ENCODE measurements at regions not wholly inside any gene's neighbourhood (a gene's known extent, or its start where the extent isn't known, plus 50 kb on each side); places are given as distances from the start of the nearest gene placed in this dataset.

DNA sequence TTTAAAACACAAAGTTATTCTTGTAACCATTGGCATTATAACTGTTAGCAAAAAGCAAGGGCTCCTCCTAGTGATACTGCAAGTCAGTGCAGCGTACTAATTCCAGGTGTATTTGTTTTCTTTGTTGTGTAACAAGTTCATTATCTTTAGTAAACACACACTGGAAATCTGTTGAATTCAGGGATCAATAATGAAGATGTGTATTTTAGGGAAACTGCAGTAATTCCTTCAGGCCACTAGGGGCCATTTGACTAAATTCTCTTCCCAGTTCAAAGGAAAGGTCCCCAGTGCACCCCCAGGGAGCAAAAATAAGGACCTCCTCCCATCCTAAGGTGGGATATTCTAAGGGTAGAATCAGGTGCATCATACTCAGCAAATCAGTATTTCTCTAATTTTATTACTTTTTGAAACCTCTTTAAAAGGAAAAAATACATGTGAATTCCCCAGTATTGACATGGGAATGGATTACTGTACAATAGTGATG, 158.6 kb upstream of the LYZL1 start:
- no peak for DNase-seq

DNA sequence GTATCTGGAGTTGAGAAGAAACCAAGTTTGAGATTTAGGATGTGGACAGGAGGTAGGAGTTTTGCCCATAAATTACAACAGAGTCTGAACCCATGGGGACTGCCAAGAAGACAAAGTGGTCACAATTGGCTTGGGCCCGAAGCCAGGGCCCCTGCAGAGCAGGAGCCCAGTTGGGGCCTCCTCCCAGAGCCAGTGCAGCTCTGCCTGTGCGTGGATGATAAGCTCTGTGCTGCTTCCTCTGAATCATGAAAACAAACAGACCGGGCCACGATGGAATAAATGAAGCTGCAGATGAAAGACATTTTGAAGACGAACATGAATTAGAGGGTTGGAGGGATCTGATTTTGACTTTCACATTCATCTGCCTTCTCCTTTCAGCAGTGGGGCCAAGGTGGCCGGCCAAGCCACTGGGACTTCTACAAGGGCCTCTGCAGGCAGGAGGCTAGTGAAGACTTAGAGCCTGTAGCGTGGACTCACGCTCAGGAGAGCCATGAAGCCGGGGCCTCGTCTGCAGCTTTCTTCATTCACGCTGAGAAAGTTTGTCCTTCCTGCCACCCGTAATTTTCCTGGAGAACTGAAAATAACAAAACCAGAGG, 156.8 kb upstream of the LYZL1 start:
- DNase-seq: no peak

DNA sequence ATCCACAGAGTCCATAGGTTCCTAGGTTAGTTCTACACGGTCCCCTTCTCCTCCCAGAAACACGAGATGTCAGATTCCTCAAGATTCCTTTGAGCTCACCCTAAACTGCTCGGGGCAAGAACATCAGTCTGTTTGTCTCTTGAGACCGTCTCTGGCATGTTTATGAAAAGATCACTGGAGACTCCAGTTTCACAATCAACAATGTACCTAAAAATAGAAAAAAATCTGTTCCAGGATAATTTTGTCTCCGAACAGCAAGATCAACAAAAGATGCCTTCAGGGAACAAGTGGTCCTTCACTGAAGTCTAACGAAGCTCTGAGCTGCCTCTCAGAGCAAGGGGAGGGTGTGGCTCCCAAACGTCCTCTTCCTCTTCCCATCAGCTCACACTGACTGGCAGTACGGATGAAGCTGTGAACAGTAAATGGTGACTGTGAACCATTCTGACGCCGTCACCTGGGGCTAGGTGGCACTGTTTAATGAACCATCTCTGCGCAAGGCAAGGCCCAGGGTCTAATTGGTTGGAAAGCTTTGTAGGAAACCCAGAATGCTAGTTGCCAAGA, 156.2 kb upstream of the LYZL1 start:
- no peak for DNase-seq

DNA sequence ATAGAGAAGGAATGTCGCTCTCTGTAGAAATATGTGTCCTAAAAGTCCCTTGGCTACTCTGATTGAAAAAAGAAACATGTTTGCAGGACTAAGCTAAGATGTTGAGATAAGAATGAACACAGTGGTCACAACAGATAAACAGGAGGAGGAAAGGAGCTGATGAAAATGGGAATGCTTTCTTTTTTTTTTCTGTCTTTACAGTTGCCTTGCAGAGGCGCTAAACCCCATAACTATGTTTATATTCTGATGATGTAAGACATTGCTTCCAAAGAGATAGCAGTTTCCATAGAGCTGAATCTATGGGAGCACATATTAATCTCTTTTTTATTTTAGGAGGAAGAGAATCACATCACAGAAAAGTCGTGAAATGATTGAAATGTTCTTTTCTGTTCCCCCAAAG, 153.5 kb upstream of the LYZL1 start:
- no peak for DNase-seq

DNA sequence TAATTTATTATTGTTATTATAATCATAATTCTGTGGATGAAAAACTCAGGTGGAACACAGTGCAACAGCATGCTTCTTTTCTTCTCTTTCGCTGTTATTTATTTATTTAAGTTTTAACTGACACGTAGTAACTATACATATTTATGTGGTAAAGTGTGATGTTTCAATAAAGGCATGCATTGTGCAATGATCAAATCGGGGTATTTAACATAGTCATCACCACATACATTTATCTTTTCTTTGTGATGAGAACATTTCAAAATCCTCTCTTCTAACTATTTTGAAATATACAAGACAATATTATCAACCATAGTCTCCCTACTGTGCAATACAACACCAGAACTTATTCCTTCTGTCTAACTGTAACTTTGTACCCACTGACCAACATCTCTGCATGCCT, 152.5 kb upstream of the LYZL1 start:
- DNase-seq: no peak

DNA sequence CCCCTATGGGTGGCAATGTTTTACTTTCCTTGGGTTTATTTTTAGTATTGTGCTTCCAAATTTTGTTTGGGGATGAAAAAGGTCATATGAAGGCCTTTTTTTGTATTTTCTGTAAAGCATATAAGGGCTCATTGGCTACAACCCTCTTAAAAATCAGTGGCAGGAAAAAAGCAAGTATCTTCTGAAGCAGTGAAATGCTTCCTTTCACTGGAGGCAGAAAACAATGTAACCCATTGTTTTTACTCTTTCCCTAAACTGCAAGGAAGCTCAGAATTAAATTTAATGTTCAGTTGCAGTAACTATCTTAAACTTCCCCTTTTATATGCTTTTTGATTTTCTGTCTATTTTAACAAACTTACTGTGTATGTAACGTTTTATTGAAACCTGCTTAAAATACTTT, 148.7 kb upstream of the LYZL1 start:
- DNase-seq: no peak

DNA sequence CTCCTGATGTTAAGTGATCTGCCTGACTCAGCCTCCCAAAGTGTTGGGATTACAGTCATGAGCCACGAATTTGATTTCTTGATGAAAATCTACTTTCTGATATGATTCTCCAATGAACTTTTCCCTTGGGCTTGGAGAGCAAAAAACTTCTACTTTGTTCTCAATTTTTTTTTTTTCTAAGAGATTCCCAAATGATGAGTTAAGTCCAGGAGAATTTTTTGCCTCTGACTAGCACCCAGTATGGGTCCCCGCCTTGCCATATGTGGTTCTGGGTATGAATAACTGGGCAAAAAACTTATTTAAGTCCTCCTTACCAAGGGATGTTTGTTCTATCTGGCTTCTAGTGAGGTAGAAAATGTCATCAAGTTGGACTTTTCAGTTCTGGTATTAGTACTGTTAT, 147.9 kb upstream of the LYZL1 start:
- no peak for DNase-seq

DNA sequence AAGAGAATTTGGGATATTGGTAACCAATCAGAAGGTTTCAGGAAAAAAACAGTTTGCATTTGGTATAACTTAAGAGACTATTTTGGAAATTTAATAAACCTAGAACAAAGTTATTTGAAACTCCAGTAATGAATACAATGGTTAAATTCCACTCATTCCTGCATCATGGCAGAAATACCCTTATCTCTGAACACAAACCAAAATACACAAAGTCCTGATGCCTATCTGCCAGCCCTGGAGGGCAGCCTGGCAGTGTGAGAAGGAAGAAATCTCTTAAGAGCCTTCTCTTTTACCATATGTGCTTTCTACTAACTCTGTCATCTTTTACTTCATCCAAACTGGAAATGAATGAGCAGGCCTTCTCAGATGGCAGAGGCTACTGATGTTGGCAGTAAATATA, 147.1 kb upstream of the LYZL1 start:
- DNase-seq: no peak

DNA sequence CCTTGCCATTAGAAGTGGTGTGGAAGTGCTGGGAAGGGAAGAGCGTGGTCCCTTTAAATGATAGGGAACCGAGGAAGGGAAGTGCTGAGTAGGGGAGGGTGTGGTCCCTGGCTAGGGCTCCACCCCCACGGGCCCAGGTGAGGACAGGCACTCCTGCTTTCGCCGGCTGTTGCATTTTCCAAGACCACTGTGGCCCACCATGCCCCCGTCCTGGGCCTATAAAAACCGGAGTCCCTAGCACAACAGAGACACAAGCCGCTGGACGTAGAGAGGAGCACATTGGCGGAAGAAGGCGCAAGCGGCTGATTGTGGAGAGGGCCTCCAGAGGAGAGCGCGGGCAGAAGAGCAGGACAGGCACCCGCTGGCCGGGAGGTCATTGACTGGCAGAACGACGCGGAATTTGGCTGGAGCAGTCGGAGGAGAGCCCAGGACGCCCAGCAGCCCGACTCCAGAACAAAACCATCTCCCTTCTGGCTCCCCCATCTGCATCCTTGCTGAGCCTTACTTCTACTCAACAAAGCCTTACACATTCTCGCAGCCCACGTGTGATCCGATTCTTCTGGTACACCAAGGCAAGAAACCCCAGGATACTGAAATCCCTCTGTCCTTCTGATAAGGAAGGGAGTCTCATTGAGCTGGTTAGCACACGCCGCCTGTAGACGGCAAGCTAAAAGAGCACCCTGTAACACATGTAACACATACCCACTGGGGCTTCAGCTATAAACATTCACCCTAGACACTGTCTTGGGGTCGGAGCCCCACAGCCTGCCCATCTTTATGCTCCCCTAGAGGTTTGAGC, 146.2 kb upstream of the LYZL1 start:
- DNase-seq: no peak

DNA sequence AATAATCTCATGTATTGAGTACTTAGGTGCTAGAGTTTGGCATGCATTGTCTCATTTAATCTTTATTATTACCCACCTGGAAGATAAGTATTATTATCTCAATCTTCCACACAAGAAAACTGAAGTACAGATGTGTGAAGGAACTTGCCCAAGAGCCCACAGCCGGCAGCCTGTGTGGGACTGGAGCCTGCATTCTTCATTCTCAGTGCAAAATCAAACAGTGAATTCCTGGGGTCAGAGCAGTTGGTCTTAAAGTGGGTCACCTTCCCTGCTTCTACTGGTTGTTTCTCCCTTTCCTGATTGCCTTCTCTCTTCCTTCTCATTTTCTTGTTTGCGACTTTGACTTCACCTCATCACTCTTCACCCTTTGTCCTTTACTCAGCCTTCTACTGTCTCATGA, 144.7 kb upstream of the LYZL1 start:
- no peak for DNase-seq

DNA sequence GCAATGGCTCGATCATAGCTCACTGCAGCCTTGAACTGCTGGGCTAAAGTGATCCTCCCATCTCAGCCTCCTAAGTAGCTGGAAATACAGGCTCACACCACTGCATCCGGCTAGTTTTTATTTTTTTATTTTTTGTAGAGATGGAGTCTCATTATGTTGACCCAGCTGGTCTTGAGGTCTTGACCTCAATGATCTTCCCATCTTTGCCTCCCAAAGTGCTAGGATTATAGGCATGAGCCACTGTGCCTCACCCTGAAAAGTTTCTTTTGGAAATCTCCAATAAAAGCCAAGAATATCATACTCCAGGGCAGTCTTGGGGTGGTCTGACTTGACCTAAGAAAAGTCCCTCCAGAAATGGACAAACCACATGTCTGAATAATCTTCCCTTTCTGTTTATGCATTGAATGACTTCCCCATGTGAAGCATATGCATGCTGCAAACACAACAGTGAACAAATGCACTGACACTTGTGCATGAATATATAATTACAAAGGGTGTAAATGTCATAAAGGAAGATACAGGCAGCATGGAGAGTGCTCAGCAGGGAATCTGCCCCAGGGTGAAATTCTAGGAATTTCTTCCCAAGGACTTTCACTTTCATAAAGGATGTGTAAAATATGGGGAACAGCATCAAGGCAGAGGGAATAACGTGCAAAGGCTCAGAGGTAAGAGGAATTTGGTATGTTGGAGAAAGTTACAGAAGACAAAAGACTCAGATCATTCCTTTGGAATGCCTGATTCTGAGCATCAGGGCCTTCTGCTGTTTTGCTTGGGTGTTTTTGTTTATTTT, 142.4 kb upstream of the LYZL1 start:
- no peak for DNase-seq

DNA sequence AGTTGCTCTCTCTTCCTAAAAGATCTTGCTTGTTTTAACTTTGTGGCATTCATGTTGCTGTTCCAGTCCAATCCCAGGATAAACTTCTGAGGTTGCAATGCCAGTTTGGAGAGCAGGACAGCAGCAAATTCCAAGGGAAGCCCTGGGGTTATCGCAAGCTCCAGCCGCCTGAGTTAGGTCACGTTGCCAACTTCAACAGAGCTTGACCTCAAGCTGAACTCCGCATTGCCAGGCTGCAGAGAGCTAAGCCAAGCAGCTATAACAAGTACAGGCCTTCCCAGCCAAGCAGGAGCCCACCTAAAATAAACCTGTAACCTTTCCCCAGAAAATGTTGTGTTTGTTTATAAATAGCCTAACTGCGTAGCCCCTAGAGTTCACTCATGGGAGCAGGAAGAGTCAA, 138.9 kb upstream of the LYZL1 start:
- no peak for DNase-seq

DNA sequence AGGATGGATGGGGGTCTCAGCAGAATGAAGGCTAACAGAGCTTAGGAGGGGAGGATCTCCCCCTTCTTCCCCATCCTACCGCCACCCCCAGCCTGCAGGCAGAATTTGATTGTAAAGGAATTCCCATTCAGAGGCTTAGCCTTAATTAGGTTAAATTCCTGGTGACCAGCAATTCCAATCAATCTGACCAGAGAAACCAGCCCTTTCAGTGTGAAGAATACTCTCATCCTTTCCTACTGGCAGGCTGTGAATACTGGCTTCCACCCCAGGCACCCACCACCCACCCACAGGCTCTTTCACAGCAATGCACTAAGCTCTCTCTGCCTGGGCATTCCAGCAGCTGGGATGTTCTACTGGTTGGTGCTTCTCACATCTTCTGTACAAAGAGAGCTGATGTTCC, 137.9 kb upstream of the LYZL1 start:
- DNase-seq: no peak

DNA sequence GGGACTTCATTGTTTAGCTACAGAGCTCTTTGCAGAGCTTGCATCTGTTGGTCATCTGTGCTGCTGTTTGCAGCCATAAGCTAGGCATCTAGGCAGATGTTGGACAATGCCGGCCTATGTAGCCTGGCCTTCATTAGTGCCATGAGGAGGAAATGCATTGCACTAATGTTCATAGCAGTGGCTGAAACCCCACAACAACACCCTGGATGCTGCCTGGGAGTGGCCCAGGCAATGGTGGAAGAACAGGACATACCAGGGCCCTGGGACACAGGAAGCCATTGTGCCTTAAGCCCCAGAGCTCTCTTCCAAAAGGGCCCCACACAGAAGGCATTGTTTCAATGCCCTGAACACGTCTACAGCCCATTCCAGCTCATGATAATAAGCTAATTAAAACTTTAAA, 131.5 kb upstream of the LYZL1 start:
- no peak for DNase-seq

DNA sequence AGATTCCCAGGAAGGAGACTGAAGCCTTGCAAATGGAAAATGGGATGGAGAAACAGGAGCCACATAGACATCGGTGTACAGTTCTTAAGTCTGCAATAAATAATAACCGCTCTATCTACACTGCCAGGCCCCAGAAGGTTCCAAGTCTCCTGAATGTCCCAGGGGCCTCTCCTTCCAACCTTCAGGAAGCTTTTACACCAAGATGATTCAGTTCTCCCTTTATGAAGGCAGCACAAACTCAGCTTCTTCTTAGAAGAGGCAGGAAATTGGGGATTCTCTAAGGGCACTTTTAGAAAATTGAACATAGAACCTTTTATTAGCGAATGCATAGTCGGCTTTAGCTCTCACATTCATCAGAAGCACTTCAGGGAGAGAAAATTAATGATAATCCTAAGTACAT, 130.8 kb upstream of the LYZL1 start:
- no peak for DNase-seq

DNA sequence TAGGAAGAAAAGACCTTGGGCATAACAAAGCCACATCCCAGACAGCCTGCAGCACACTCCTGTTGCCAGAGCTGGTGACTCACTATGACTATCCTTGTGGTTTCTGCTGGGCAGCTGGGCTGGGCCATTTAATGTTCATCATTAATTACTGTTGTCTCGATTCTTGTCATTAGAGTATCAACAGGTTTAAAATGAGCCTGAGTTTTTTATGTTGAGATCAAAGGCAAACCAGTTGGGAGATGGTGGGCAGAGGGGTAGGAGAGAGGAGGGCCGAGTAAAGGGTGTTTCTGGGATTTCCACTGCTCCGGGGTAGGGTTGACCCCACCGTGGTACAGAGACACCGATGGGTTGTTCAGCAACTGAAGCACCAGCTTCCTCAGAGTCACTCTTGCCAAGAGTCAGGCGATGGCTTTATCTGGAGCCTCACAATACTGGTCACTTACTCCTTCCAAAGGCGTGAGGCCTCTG, 128.7 kb upstream of the LYZL1 start:
- DNase-seq: no peak

DNA sequence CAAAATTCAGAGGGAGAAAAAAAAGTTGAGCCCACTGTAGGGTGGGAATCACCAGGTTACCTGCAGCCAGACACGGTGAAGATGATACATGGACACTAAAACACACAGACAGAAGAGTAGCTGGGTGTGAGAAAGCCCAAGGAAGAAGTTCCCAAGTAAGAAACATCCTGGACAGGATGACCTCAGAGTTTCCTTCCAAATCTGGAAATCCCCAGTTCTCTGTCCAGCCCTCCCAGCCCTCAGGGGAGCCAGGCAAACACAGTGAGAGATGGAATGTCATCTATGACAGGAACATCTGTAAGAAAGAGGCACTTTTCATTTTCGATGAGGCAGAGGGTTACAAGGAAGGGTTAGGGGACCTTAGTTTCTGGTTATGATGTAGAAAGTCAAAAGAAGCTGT, 125.1 kb upstream of the LYZL1 start:
- DNase-seq: no peak

DNA sequence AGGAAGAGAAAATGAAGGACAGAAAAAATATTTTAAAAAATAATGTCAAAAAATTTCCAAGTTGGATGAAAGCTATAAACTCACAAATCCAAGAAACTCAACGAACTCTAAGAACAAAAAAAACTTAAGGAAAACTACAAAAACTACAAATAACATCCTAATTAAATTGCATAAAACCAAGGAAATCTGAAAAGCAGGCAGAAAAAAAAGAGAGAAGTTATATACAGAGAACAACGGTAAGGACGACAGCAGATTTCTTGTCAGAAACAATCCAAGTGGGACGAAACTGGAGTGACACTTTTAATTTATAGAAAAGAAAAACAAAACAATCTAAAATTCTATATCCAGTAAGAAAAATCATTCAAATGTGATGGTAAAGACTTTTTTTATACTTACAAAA, 122.2 kb upstream of the LYZL1 start:
- no peak for DNase-seq

DNA sequence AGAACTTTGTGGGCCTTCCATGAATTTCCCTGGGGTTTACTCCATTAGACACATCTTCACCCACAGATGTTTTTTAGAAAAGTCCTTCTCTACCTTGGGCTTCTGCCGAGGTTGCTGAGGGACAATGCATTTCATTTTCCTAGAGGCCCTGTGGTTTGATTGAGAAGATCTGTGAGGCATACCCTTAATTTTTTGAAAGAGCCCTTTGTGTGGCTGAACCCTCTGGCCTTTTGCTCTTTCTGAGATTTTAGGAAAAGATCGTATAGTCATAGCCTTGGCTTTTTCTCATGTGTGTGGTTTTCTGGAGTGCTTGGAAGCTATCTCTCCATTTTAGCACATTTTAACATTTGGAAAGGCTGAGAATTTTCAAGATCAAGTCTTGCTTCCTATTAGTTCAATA, 119.8 kb upstream of the LYZL1 start:
- no peak for DNase-seq

DNA sequence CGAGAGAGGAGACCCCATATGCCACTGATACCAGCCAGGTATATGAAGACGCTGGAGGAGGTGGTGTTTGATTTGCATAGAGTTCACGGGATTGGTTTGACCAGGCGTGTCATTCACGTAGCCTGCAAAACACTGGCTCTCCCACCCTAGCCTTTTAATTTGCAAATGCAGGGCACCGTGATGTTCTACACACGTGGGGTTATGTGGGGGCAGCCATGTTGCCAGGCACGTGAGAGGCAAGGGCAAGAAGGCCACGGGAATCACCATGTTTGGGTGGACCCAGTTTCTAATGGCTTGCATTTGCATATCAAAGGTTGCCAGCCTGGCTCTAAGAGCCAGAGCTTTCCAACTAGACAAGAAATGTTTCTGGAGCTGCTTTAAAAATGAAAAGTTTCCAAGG, 117.2 kb upstream of the LYZL1 start:
- DNase-seq: no peak

DNA sequence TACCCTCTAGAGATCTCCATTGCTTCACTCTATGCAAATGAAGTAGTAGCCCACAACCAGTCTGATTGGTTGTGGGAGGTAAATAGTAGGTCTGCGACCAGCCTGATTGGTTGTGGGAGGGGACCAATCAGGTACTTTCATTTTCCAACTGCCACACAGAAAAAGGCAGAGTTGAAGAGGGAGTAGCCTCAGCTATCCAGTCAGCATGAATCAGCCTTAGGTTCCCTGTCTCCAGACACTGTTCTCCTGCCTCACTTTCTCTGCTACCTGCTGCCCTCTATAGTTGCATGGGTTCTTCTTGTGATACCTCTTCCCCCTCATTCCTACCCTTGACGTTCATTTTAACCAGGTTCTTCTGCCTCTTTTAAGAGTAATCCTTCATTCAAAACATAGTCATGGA, 114.5 kb upstream of the LYZL1 start:
- DNase-seq: no peak

DNA sequence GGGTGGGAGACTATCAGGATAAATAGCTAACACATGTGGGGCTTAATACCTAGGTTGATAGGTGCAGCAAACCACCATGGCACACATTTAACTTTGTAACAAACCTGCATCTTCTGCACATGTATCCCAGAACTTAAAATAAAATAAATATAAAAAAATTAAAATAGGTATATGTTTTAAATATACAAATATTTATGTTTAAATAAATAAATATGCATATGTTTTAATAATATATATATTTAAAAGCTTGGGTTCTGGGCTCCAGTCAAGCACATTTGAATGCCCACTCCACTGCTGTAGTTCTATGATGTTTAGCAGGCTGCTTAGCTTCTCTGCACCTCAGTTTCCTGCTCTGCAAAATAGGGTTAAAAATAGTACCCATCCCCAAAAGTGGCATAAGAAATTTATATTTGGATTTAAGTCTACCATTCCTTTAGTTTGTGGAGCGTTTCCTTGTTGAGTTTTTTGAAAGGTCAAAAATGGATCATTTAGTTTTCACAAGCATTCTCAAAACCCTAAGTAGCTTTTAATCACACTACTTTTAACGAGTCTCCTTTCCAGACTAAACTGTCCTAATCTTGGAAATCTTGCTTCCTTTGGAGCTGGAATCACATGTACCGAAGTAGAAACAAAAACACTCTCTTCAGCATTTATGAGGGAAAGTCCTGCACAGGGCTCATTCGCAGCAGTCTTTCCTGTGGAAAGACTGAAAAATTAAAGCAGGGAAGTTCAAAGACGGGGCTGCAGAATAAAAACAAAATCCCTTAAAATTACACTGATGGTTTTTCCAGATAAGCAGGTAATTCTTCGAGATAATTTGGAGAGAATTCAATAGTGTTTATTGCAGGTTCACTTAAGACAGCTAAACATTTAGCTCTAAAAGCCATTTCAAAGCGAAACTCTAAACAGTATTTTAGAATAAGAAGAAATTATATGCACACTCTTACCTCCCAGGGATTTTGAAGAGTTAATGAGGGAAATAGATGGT, 111.7 kb upstream of the LYZL1 start:
- DNase-seq: no peak
